ENCODE measurements at regions not wholly inside any gene's neighbourhood (a gene's known extent, or its start where the extent isn't known, plus 50 kb on each side); places are given as distances from the start of the nearest gene placed in this dataset.

DNA sequence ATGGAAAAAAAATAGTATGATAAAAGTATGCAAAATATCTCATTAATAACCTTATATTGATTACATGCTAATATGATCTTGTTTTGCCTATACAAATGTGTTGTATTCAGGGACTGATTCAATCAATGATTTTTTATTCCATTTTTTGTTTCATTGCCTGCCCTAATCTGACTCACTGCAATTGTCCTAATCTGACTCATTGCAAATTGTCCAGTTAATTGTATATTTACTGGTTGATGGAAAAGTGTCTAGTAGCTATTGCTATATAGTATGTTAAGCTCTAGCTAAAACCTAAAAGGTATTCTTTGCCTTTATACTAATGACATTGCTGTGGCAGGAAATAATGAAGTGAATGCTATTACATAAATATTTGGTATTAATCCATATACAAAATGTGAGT lies 728.9 kb upstream of the ZP4 start:
- H3K9me3 ChIP-seq, result peaks cover 0 to 3% (median 0%) of the 10 kb centered on the region in 11 donors
- TF ChIP-seq, protein P1, sequence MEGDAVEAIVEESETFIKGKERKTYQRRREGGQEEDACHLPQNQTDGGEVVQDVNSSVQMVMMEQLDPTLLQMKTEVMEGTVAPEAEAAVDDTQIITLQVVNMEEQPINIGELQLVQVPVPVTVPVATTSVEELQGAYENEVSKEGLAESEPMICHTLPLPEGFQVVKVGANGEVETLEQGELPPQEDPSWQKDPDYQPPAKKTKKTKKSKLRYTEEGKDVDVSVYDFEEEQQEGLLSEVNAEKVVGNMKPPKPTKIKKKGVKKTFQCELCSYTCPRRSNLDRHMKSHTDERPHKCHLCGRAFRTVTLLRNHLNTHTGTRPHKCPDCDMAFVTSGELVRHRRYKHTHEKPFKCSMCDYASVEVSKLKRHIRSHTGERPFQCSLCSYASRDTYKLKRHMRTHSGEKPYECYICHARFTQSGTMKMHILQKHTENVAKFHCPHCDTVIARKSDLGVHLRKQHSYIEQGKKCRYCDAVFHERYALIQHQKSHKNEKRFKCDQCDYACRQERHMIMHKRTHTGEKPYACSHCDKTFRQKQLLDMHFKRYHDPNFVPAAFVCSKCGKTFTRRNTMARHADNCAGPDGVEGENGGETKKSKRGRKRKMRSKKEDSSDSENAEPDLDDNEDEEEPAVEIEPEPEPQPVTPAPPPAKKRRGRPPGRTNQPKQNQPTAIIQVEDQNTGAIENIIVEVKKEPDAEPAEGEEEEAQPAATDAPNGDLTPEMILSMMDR (IDR thresholded peaks at IDR 0.05), result no peak
- no peaks in the 10 kb centered on the region for H3K27me3 ChIP-seq
- no peak overlapping the region for H3K27ac ChIP-seq
- no peak for ATAC-seq
- no peak overlapping the region for H3K4me3 ChIP-seq
- H3K36me3 ChIP-seq, result no peaks in the 10 kb centered on the region
- intact Hi-C loops (cut with DNase I), result no loop called here
- no peak for DNase-seq
- H3K4me1 ChIP-seq, result no peaks in the 10 kb centered on the region

DNA sequence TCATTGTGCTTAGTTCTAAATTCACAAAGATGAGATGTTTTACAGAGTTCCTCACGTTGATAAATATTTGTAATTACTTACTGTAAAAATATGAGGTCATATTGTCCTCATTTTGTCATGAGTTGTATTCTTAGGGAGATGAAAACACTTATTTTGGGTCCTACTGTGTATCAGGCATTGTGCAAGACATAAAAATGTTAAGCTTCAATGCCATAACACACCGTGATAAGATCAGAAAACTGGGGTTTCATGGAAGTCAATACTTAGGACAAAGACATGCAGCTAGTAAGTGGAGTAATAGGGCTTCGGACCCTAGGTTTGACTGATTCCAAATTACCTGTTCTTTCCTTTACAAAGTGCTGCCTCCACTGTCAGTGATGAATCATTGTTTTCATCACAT lies 720.7 kb upstream of the ZP4 start:
- no peak overlapping the region for H3K4me3 ChIP-seq
- no peaks in the 10 kb centered on the region for H3K36me3 ChIP-seq
- TF ChIP-seq, protein P1 (IDR thresholded peaks at IDR 0.05), result no peak
- intact Hi-C loops (cut with DNase I), result no loop called here
- 71 to 73% methylated on average over 3 of the region's 3 CpGs for WGBS, 2 donors
- H3K9me3 ChIP-seq, result peaks cover 0 to 5% (median 0%) of the 10 kb centered on the region in 11 donors
- H3K4me1 ChIP-seq, result no peaks in the 10 kb centered on the region
- ATAC-seq (no peak), DNase-seq (no peak)
- H3K27me3 ChIP-seq, result no peaks in the 10 kb centered on the region
- no peak overlapping the region for H3K27ac ChIP-seq

DNA sequence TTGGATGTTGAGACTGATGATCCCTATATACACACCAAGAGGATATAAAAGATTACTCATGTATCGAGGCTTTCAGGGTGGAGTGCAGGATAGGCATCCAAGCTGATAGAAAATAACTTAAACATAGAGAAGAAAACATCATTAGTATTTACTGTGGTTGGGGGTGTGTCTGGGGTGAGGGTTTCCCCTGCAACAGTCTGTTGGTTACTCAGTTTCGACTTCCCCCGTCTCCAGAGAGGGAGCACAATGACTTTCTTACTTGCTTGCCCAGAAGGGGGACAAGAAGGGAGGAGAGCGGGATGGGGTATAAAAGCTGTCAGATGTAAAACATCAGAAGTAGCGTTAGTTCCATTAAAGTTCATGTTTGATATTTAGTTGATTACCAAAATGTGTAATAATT lies 717.4 kb upstream of the ZP4 start:
- TF ChIP-seq, protein P1 (IDR thresholded peaks at IDR 0.05), result no peak
- no peak overlapping the region for H3K27ac ChIP-seq
- no peaks in the 10 kb centered on the region for H3K36me3 ChIP-seq
- H3K27me3 ChIP-seq, result no peaks in the 10 kb centered on the region
- intact Hi-C loops (cut with DNase I), result no loop called here
- ATAC-seq, result no peak
- H3K4me3 ChIP-seq, result no peak overlapping the region
- 76 to 79% methylated on average over 5 of the region's 5 CpGs for WGBS, 2 donors
- no peak for DNase-seq
- H3K4me1 ChIP-seq, result no peaks in the 10 kb centered on the region
- H3K9me3 ChIP-seq, result peaks cover 0 to 5% (median 0%) of the 10 kb centered on the region in 11 donors

DNA sequence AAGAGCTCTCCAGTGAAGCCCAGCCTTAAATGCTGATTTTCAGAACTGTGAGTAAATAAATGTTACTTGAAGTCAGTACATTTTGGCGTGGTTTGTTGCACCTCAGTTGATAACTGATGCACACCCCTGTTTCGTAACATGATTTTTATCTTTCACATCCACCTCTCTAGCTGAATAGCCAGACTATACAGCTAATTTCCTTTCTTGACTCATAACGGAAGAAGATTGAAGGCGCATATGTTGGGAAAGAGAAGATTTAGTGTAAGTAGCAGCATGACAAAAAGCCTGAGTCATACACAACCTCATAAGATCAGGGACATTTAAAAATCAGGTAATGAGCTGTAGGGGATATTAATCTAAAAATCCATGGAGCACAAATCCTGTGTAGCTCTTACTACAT lies 716.2 kb upstream of the ZP4 start:
- H3K27me3 ChIP-seq, result no peaks in the 10 kb centered on the region
- 71 to 78% methylated on average over 4 of the region's 4 CpGs for WGBS, 2 donors
- no peak overlapping the region for H3K27ac ChIP-seq
- no peaks in the 10 kb centered on the region for H3K4me1 ChIP-seq
- ATAC-seq (no peak), DNase-seq (no peak)
- H3K4me3 ChIP-seq, result no peak overlapping the region
- H3K9me3 ChIP-seq, result peaks cover 0 to 5% (median 0%) of the 10 kb centered on the region in 11 donors
- TF ChIP-seq, protein P1 (IDR thresholded peaks at IDR 0.05), result no peak
- intact Hi-C loops (cut with DNase I), result no loop called here
- no peaks in the 10 kb centered on the region for H3K36me3 ChIP-seq

DNA sequence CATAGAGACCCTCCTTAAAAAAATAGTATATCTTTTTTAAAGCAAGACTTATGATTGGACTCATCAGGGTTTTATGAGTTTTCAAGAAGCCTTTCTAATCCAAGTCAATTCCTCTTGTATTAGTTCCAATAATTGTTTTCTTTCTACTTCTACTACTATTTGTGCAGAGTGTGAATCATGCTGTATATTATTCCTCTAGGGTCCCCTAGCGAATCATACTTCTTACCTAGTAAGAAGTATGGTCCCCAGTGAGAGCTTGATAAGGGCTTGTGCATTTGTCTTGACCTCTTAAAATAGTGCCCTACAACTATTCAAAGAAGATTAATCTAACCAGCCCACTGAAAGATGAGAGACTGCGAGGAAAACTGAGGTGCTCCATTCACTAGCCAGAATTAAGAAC lies 715.7 kb upstream of the ZP4 start:
- Histone ChIP-seq H3K9me3 (peaks cover 0 to 5% (median 0%) of the 10 kb centered on the region in 11 donors), H3K4me3 (no peak overlapping the region), H3K27ac (no peak overlapping the region), H3K36me3 (no peaks in the 10 kb centered on the region), H3K4me1 (no peaks in the 10 kb centered on the region), H3K27me3 (no peaks in the 10 kb centered on the region)
- DNase-seq, result no peak
- WGBS, 2 donors, result 81 to 95% methylated on average over 2 of the region's 2 CpGs
- no peak for ATAC-seq
- intact Hi-C loops (cut with DNase I), result no loop called here
- TF ChIP-seq, protein P1 (IDR thresholded peaks at IDR 0.05), result no peak

Data from heart right ventricle (tissue), 16 donors.